ENCODE measurements at regions not wholly inside any gene's neighbourhood (a gene's known extent, or its start where the extent isn't known, plus 50 kb on each side); places are given as distances from the start of the nearest gene placed in this dataset.

DNA sequence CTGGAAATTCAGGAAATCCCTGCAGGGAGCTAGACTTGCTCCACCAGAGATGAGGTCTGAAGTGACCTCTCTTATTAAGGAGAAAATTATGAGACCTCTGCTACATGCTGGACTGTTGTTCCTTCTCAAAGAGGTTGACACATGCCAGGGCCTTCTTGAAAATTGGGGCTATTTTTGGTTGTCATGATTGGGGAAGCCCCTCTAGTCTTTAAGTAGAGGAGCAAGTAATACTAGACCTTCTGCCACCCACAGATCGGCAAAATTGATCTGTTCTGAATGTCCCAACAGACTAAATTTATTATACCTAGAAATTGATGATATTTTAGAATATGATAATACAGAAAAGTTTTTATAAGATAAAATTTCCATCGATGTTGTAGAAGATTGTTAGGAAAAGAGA, 160.8 kb upstream of the GRB10 start:
- TF ChIP-seq POLR2A (IDR thresholded peaks at IDR 0.05) (no peak), CTCF (IDR thresholded peaks at IDR 0.05 in 4 of 5, conservative IDR thresholded peaks at IDR 0.05 in 1 of 5) (no peak)

All from gastrocnemius medialis (tissue), 4 donors.